GM12891 (cell line): ENCODE measurements at regions not wholly inside any gene's neighbourhood (a gene's known extent, or its start where the extent isn't known, plus 50 kb on each side); places are given as distances from the start of the nearest gene placed in this dataset.
"Not testable (repeated sequence)": the region's sequence is repeated elsewhere in the genome, so short reads cannot be mapped to it uniquely, and the experiment has no call there.

ENCODE experiments used
- DNase-seq: peaks from one replicate; pipeline ENCODE4 v3.0.0; 2011; ENCODE audit warnings: low spot score; ENCODE audit not compliant: insufficient read length
- FAIRE-seq: peaks from 2 replicates; lab custom pipeline; 2011; peaks lifted over from hg19 to GRCh38; lab: Jason Lieb, UNC
- PAX5 ChIP-seq: IDR thresholded peaks from 2 replicates; pipeline ENCODE4 v1.6.1; 2011; ENCODE audit warnings: low read length, moderate library complexity, mild to moderate bottlenecking; ENCODE audit not compliant: insufficient read depth, severe bottlenecking
- POLR2A ChIP-seq: IDR thresholded peaks from 2 replicates; pipeline ENCODE4 v1.6.1; 2011; ENCODE audit warnings: low read depth, low read length, control low read depth
- POLR2AphosphoS5 ChIP-seq: IDR thresholded peaks from 2 replicates; pipeline ENCODE4 v1.6.1; 2011; ENCODE audit warnings: low read depth, low read length, control low read depth
- POU2F2 ChIP-seq: IDR thresholded peaks from 2 replicates; pipeline ENCODE4 v1.6.1; 2011; ENCODE audit warnings: low read depth, mild to moderate bottlenecking, control low read depth, low read length, moderate library complexity
- SPI1 ChIP-seq: IDR thresholded peaks from 2 replicates; pipeline ENCODE4 v1.6.1; 2011; ENCODE audit warnings: low read depth, low read length, control low read depth
- TAF1 ChIP-seq: IDR thresholded peaks from 2 replicates; pipeline ENCODE4 v1.6.1; 2011; ENCODE audit warnings: low read depth, low read length, control low read depth

- TF ChIP-seq POLR2A, result no peak
- TF ChIP-seq PAX5, result no peak
- no peak for TF ChIP-seq SPI1
- TF ChIP-seq POU2F2, result no peak
- TF ChIP-seq TAF1, result no peak
- TF ChIP-seq POLR2AphosphoS5, result no peak
- no peak for DNase-seq
- FAIRE-seq, result no peak
Measured at GRCh38 chr18:63054901-63055584, 264.5 kb downstream of the BCL2 start.

GRCh38 chr18:63051928-63052327, 267.6 kb downstream of the BCL2 start:
- no peak for TF ChIP-seq SPI1
- no peak for TF ChIP-seq POLR2AphosphoS5
- TF ChIP-seq TAF1, result no peak
- TF ChIP-seq PAX5, result no peak
- no peak for TF ChIP-seq POU2F2
- TF ChIP-seq POLR2A, result no peak
- no peak for DNase-seq
- no peak for FAIRE-seq

- not testable (repeated sequence) for FAIRE-seq
Measured at GRCh38 chr18:63050667-63051395, 268.7 kb downstream of the BCL2 start.

GRCh38 chr18:63046375-63046774, 273.2 kb downstream of the BCL2 start:
- DNase-seq, result no peak
- TF ChIP-seq POLR2AphosphoS5 (no peak), TAF1 (no peak), PAX5 (no peak), POU2F2 (no peak), POLR2A (no peak), SPI1 (no peak)
- FAIRE-seq, result peak; percentile 38

More at GRCh38 chr18:63050667-63051395, 268.7 kb downstream of the BCL2 start:
- not testable (repeated sequence) for DNase-seq

- TF ChIP-seq POU2F2 (no peak), TAF1 (no peak), POLR2AphosphoS5 (no peak), PAX5 (no peak), POLR2A (no peak), SPI1 (no peak)
- DNase-seq (no peak), FAIRE-seq (peak; percentile 76)
Measured at GRCh38 chr18:63043516-63043915, 276.1 kb downstream of the BCL2 start.

GRCh38 chr18:63042351-63042750, 277.2 kb downstream of the BCL2 start:
- FAIRE-seq, result no peak
- TF ChIP-seq TAF1, result no peak
- no peak for TF ChIP-seq SPI1
- no peak for TF ChIP-seq POLR2A
- TF ChIP-seq POU2F2, result no peak
- TF ChIP-seq PAX5, result no peak
- TF ChIP-seq POLR2AphosphoS5, result no peak
- no peak for DNase-seq

- DNase-seq (no peak), FAIRE-seq (peak; percentile 91)
- no peak for TF ChIP-seq TAF1
- peak; percentile 76 for TF ChIP-seq SPI1
- peak; percentile 27; the same call in 1 of the 2 replicates for TF ChIP-seq POU2F2
- no peak for TF ChIP-seq POLR2AphosphoS5
- no peak for TF ChIP-seq PAX5
- TF ChIP-seq POLR2A, result no peak
Measured at GRCh38 chr18:63040788-63041410, 278.7 kb downstream of the BCL2 start.

GRCh38 chr18:63037491-63037890, 282.1 kb downstream of the BCL2 start:
- DNase-seq (no peak), FAIRE-seq (no peak)
- TF ChIP-seq SPI1 (no peak), POLR2AphosphoS5 (no peak), TAF1 (no peak), POU2F2 (no peak), POLR2A (no peak), PAX5 (no peak)

- TF ChIP-seq SPI1, result no peak
- no peak for DNase-seq
- FAIRE-seq, result no peak
Measured at GRCh38 chr18:63031375-63031774, 288.2 kb downstream of the BCL2 start.
